DLD1 (cell line): ENCODE measurements at regions not wholly inside any gene's neighbourhood (a gene's known extent, or its start where the extent isn't known, plus 50 kb on each side); places are given as distances from the start of the nearest gene placed in this dataset.

Source experiments
- in situ Hi-C: cut with HindIII; loops from 2 replicates; pipeline ENCODE4 v1.10.0; 2017; ENCODE audit warnings: low sequenced_read_pairs

DNA sequence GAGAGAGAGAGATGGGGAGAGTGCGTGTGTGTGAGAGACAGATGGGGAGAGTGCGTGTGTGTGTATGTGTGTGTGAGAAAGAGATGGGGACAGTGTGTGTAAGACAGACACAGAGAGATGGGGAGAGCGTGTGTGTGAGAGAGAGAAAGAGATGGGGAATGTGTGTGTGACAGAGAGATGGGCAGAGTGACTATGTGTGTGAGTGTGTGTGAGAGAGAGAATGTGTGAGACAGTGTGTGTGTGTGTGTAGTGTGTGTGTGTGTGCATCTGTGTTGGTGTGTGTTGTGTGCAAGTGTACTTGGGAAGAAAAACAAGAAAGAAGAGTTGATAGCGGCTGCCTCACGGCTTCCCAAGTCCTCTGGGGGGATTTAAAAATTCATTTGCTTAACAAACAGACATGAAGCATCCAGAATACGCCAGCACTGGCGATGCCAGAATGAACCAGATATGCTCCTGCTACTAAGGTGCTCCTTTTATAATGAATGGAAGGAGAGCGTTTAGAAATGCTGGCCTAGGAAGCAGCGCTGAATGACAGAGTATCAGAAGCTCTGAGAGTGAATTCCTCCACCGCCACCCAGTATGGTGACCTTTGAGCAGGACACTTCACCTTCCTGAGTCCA is 186.1 kb upstream of the TSC22D2 start:
- in situ Hi-C loops: no loop called here

DNA sequence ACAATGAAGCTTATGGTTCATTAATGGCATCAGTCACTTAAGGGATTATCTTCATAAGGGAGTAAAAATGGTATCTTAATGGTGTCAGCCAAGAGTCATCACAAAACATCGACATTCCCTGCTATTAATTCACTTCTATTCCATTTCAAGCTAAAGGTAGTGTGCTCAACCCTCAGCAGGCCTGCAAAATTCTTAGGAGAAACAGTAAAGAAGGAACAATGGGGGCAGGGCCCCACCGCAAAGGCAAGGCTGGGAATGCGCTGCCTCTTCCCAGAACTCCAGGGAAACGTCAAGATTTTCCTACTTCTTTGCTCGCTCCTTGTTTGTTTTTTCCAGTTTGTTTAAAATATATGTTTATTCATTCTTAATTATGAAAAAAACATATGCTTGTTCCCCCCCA is 187.3 kb upstream of the TSC22D2 start:
- in situ Hi-C loops: no loop called here

DNA sequence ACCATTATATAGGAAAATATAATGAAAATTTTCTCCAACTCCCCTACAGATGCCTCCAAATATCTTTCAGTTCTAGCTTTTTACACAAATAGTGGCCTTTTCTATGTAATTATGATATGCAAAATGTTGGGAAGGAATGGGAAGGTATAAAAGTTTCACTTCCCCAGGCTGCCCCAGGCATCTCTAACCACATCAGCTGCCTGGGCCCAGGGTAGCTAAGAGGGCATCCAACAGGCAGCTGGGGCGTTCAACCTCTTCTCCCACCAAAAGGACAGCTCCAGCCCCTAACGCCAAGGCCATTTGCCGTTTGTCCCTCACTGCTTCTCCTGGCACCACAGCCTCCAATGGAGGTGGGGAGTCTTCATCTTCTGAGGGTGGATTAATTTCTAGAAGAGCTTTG is 188.1 kb upstream of the TSC22D2 start:
- in situ Hi-C loops: no loop called here

DNA sequence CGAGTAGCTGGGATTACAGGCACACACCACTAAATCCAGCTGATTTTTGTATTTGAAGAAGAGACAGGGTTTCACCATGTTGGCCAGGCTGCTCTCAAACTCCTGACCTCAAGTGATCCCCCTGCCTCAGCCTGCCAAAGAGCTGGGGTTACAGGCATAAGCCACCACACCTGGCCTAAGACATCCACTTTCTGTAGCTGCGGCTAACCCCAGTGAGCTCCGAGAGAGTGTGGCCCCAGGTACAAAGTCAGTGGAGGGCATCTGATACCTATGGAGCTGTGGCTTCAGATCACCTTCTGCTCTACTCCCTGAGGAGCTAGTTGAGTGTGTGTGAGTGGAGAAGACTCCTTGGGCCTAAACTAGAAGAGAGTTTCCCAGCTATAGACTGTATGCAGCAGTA is 189.3 kb upstream of the TSC22D2 start:
- in situ Hi-C loops: no loop called here

- in situ Hi-C loops: no loop called here
Observed at GRCh38 chr3:150218236-150218635, 189.9 kb upstream of the TSC22D2 start.

- in situ Hi-C loops: no loop called here
Observed at GRCh38 chr3:150217691-150218090, 190.4 kb upstream of the TSC22D2 start.

DNA sequence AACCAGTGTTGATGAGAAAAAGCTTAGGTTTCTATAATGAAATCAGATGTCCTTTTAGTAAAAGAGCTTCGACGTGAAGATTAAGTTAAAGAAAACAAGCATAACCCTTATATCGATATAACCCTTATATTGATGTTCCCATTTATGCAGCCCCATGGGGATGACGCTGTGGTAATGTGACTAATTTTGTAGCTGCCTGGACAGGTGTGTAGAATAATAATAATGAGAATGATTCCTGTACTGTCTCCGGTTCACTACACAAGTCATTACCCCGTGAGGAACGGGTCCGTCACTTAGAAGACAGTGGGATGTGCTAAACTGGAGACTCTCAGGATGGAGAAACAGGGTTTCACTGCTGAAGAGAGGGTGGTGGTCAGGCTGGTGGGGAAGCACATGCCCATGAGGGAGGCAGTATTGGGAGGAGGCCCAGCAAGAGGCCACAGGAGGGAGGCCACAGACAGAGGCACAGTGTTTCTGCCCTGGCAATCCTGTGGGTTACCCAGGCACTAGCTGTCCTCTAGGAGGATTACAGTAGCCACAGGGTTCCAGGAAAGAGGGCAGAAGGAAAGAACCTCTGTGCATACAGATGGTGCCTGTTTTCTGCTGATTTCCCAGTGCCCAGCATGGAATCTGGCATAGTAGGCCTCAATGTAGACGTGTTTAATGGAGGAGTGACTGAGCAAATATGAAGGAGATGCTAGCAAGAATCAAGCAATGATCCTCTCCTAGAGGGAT is 191.1 kb upstream of the TSC22D2 start:
- in situ Hi-C loops: no loop called here

- in situ Hi-C loops: no loop called here
Observed at GRCh38 chr3:150216041-150216811, 191.9 kb upstream of the TSC22D2 start.

DNA sequence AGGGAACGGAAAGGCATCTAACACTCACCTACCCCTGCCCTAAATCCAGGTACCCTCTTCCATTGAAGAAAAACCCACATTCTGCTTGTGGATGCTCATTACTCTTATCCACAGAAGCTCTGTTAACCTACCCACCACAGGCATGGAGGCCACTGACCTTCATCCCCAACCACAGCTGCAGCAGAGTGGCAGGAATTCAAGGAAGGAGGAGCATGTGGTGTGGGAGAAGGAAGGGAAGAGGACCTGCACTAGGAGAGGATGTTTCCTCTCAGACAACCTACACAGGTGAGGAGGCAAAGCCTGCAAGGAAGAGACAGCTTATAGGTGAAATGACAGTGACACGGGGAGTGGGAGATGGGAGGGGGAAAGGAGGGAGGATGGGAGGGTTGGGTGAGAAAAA is 192.5 kb upstream of the TSC22D2 start:
- in situ Hi-C loops: no loop called here

- in situ Hi-C loops: no loop called here
Observed at GRCh38 chr3:150213577-150213976, 194.5 kb upstream of the TSC22D2 start.

- in situ Hi-C loops: no loop called here
Observed at GRCh38 chr3:150210461-150211110, 197.5 kb upstream of the TSC22D2 start.

DNA sequence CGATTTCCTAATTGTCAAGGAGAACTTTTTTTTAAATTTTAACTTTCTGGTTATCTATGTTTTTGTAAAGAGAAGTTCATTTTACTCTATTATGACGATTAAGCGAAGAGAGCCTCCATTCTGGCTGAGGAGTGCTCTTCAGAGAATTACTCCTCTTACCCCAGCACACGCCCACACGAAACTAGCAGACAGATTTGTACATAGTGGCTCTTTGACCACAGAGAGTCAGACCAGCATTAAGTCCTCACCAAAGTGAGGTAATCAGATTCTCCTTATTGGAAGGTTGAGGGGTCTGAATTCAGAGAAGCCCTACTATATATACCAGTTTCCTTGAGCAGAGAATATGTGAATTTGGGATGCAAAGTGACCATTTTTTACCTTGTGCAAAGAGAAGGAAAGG is 204.8 kb upstream of the TSC22D2 start:
- in situ Hi-C loops: no loop called here

GRCh38 chr3:150202711-150203110 is 205.4 kb upstream of the TSC22D2 start:
- in situ Hi-C loops: no loop called here

- in situ Hi-C loops: no loop called here
Observed at GRCh38 chr3:150194957-150195356, 213.1 kb upstream of the TSC22D2 start.

DNA sequence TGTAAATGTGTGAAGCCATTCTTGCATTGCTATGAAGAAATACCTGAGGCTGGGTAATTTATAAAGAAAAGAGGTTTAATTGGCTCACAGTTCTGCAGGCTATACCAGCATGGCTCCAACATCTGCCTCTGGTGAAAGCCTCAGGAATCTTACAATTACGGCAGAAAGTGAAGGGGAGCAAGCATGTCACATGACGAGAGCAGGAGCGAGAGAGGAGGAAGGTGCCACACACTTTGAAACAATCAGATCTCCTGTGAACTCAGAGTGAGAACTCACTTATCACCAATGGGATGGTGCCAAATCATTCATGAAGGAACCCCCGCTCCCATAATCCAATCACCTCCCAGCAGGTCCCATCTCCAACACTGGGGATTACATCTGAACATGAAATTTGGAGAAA is 213.6 kb upstream of the TSC22D2 start:
- in situ Hi-C loops: no loop called here

- in situ Hi-C loops: no loop called here
Observed at GRCh38 chr3:150184426-150185071, 213.9 kb upstream of the PFN2 start.

- in situ Hi-C loops: no loop called here
Observed at GRCh38 chr3:150183678-150184425, 213.2 kb upstream of the PFN2 start.

- in situ Hi-C loops: no loop called here
Observed at GRCh38 chr3:150180334-150180733, 209.6 kb upstream of the PFN2 start.

GRCh38 chr3:150179330-150179729 is 208.6 kb upstream of the PFN2 start:
- in situ Hi-C loops: no loop called here

GRCh38 chr3:150177673-150178381 is 207.1 kb upstream of the PFN2 start:
- in situ Hi-C loops: no loop called here
